Stimulated activated CD8-positive, alpha-beta memory T cell treated with anti-CD3 and anti-CD28 coated beads, Interleukin-12 subunit alpha, Interleukin-12 subunit beta, amount 100 ng/mL, for 1 hour (primary cell): ENCODE measurements at regions not wholly inside any gene's neighbourhood (a gene's known extent, or its start where the extent isn't known, plus 50 kb on each side); places are given as distances from the start of the nearest gene placed in this dataset.
A peak's percentile ranks its signal among the peaks of the same experiment; 100 is the strongest.

ENCODE experiments used
- DNase-seq: peaks from one replicate; pipeline ENCODE4 v3.0.0-alpha.2; 2020; ENCODE audit warnings: low read depth

DNA sequence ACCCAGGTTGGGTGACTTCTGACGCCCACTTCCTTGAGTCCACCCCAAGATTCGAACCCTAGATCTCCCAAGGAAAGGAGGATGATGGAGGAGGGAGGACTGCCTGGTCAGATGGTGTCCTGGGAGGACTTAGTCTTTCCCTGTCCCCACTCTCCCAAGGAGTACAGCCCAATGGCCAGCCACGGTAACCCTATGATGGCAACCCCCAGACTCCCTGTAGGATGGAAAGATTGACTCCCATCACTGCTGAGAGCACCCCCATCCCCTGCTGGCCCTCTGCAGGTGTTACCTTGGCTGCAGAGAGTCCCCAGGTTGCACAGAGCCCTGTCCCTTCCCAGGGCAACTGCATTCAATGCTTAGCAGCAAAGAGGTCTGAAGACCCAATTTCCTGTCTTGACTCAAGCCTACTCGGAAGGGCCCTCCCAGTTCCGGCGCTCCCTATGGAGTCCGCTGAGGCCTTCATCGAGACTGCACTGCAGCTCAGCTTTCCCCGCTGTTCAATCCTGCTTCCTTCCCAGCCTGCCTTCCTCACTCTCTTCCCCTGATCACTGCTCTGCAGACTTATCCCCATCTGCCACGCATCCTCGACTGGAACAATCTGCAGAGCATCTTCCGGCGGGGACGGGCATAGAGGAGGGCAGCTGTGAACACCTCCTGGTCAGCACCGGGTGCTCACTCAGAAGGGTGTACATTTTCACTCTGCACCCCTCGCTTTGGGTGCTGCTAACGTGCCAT lies 50.8 kb upstream of the OCM2 start:
- no peak for DNase-seq

DNA sequence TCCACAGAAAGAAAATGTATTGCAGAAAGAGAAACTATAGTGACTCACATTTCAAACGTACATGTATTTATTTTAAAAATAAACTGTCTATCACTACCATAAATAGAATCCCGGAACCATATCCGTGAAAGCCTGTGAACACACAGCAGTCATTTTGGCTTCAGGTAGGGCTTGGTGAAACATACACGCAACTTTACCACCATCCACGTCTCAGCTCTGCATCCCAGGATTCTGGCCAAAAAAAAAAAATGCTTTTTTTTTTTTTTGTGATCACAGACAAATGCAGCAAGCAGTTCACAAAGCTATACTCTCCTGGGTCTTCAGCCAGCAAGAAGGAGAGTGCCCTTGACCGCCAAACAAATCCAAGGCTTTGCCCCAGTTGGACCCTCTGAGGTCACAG lies 56.8 kb upstream of the OCM2 start:
- no peak for DNase-seq

DNA sequence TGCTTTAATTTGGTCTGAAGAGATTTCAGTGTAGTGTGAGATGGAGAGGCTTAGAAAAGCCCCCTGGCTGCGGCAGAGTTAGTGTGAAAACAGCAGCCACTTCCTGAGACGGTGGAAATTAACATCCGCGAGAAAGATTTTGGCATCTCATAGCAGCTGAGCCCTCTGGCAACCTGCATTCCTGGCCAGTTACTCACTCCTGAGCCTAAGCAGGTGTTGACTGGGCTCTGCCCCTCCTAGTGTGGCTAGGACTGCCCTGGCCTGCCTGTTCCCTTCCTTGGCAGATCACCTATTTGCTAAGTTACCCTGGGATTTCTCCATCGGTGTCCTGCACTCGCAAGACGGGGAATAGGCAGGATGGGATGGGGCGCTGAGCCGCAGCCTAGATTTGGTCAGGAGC lies 57.6 kb upstream of the LMTK2 start:
- no peak for DNase-seq

DNA sequence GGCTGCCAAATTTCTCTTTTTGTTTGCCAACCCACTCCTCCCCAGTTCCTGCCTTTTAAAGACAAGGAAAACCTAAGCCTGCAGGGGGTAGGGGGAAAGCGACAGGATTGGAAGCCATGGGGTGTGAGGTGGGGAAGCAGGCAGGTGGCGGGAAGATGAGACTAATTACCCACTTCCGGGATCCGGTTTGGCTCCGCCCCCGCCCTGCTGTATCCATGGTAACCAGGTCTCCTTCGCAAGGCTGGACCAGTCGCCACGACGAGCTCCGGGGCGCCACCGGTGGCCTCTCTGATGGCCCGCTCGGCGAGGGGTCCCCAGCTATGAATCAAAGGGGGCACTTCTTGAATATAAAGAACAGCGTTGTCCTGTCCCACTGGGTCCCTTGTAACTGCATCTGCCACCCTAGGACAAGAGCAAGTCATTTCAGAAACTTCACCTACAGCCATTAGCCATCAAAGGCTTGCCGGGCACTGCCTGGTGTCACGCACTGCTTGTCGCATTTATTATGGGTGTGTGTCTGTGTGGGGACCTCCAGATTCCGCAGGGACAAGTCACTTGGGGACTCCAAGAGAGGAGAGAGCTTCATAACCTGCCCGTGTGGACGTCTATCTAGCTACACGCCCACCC lies 55.4 kb upstream of the LMTK2 start:
- DNase-seq, result peak; percentile 8

DNA sequence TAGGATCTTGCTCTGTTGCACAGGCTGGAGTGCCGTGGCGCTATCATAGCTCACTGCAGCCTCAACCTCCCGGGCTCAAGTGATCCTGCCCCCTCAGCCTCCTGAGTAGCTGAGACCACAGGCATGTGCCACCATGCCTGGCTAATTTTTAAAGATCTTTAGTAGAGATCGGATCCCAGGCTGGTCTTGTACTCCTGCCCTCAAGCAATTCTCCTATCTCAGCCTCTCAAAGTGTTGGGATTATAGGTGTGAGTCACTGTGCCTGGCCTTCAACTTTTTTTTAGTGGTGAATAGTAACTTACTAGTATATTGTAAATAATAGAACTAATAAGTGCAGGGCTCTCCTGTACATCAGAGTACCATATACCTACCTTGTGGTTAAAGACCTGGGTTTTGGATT lies 52.1 kb upstream of the LMTK2 start:
- no peak for DNase-seq

DNA sequence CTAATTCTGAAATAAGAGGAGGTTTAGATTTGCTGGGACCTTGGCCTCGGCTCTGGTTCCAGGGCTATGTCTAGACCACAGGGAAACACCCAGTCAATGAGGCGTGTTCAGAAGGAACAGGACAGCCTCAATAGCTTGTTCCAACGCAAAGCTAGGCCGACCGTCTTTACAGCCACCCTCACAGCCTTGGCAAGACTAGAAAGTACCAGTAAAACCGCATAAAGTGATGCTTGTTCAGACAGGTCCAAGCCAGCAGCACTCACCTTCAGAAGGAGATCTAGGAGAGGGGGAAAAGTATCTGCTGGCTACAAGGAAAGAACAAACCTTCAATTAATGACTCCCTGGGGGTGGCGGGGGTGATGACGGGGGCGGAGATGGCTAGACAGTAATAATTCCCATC lies 50.1 kb upstream of the LMTK2 start:
- DNase-seq, result no peak
